SU-DHL-6 (cell line): ENCODE measurements at regions not wholly inside any gene's neighbourhood (a gene's known extent, or its start where the extent isn't known, plus 50 kb on each side); places are given as distances from the start of the nearest gene placed in this dataset.

Experiments used
- EZH2phosphoT487 ChIP-seq: fragments of 200-600 bp; sonication (generic), shearing (Covaris generic); conservative IDR thresholded peaks from 2 replicates; pipeline ENCODE4 v1.6.1; 2018; ENCODE audit warnings: mild to moderate bottlenecking, antibody characterized with exemption, low read length, moderate library complexity, mixed read lengths
- TF ChIP-seq, protein P1 (sequence below): fragments of 200-600 bp; sonication (generic); IDR thresholded peaks from one replicate; pipeline ENCODE4 v1.5.1; 2017; ENCODE audit warnings: antibody characterized with exemption, mild to moderate bottlenecking, low read length, moderate library complexity; ENCODE audit not compliant: insufficient read depth, poor library complexity, severe bottlenecking

- TF ChIP-seq, protein P1, sequence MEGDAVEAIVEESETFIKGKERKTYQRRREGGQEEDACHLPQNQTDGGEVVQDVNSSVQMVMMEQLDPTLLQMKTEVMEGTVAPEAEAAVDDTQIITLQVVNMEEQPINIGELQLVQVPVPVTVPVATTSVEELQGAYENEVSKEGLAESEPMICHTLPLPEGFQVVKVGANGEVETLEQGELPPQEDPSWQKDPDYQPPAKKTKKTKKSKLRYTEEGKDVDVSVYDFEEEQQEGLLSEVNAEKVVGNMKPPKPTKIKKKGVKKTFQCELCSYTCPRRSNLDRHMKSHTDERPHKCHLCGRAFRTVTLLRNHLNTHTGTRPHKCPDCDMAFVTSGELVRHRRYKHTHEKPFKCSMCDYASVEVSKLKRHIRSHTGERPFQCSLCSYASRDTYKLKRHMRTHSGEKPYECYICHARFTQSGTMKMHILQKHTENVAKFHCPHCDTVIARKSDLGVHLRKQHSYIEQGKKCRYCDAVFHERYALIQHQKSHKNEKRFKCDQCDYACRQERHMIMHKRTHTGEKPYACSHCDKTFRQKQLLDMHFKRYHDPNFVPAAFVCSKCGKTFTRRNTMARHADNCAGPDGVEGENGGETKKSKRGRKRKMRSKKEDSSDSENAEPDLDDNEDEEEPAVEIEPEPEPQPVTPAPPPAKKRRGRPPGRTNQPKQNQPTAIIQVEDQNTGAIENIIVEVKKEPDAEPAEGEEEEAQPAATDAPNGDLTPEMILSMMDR: no peak
- no peak for TF ChIP-seq EZH2phosphoT487
Measured at GRCh38 chr4:174016251-174016650, 267.2 kb downstream of the FBXO8 start.
